Body of pancreas (tissue), 4 donors: ENCODE measurements at regions not wholly inside any gene's neighbourhood (a gene's known extent, or its start where the extent isn't known, plus 50 kb on each side); places are given as distances from the start of the nearest gene placed in this dataset.

ENCODE experiments used
- POLR2A ChIP-seq, 3 donors: fragments of 450-650 bp; IDR thresholded peaks; one replicate each; pipeline ENCODE4 v1.6.1; 2016; ENCODE audit warnings: antibody characterized with exemption in 3 of 3, mild to moderate bottlenecking in 2 of 3
- TF ChIP-seq, protein P1 (sequence below), 7 experiments: fragments of 450-650 bp in 4 of 7; fragments of 200-600 bp in 3 of 7; sonication (generic) in 3 of 7; IDR thresholded peaks; one replicate each; pipeline ENCODE4 v1.5.1; 2016 to 2019; ENCODE audit warnings: antibody characterized with exemption in 7 of 7

DNA sequence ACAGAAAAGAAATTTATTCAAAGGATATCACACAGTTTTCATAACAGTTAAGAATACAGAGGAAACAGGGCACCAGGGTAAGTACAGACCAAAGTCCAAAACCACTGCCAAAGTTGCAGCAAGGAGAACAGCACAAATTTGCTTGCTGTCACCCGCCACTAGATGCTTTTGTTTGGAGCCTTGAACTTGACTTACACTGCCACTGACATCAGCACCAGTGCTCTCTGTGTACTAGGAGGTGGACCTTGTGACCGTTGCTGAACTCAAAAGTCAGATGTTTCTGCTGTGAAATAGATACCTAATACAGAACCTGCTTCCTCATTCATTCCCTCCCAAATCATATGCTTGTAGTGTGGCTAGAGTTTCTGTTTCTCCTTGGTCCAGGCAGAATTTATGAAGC, 578.3 kb upstream of the TMEFF2 start:
- TF ChIP-seq, protein P1, sequence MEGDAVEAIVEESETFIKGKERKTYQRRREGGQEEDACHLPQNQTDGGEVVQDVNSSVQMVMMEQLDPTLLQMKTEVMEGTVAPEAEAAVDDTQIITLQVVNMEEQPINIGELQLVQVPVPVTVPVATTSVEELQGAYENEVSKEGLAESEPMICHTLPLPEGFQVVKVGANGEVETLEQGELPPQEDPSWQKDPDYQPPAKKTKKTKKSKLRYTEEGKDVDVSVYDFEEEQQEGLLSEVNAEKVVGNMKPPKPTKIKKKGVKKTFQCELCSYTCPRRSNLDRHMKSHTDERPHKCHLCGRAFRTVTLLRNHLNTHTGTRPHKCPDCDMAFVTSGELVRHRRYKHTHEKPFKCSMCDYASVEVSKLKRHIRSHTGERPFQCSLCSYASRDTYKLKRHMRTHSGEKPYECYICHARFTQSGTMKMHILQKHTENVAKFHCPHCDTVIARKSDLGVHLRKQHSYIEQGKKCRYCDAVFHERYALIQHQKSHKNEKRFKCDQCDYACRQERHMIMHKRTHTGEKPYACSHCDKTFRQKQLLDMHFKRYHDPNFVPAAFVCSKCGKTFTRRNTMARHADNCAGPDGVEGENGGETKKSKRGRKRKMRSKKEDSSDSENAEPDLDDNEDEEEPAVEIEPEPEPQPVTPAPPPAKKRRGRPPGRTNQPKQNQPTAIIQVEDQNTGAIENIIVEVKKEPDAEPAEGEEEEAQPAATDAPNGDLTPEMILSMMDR (IDR thresholded peaks at IDR 0.05): no peak
- TF ChIP-seq POLR2A (IDR thresholded peaks at IDR 0.05): no peak
